ENCODE measurements at regions not wholly inside any gene's neighbourhood (a gene's known extent, or its start where the extent isn't known, plus 50 kb on each side); places are given as distances from the start of the nearest gene placed in this dataset.

DNA sequence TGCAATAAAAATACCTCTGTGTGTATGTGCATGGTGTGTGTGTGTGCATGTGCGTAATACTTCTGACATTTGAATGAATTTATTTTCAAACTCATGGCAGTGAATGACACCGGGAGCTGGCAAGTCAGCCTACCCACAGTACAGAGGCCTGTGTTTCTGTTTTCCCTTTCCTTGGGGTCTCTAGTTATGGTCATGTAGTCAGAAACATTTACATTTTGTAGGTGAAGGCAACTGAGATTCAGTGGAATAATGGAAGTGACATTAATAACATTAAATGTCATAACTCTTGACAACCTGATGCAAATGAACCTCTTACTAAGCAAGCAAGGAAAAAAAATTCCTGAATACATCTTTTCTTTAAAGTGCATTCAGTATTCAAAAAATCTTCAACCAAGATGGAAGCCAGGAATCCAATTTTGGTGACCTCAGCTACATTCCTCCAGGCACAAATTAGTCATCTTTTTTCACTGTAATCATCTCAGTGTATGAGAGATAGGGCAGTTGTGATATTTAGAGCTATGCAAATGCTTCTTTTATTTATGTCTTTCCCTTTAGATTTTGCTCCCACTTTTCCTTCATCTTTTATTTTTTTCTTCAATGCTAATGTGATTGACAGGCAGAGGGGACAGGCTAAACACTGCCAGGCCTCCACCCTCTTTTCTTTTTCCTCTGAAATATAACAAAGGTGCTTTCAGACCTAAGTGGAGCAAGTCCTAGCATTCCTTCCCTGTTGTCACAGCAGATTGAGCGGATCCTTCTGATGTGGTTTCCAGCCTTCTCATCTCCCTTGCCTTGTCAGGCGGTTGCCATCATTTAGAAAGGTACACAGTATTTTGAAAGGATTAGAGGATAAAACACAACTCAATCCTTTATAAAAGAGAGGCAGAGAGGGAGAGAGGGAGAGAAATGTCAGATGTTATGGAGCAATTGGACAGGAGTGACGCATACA, 569.8 kb upstream of the ADAMTS16 start:
- DNase-seq (ENCODE audit: low read depth): no peak
- TF ChIP-seq, protein P1, sequence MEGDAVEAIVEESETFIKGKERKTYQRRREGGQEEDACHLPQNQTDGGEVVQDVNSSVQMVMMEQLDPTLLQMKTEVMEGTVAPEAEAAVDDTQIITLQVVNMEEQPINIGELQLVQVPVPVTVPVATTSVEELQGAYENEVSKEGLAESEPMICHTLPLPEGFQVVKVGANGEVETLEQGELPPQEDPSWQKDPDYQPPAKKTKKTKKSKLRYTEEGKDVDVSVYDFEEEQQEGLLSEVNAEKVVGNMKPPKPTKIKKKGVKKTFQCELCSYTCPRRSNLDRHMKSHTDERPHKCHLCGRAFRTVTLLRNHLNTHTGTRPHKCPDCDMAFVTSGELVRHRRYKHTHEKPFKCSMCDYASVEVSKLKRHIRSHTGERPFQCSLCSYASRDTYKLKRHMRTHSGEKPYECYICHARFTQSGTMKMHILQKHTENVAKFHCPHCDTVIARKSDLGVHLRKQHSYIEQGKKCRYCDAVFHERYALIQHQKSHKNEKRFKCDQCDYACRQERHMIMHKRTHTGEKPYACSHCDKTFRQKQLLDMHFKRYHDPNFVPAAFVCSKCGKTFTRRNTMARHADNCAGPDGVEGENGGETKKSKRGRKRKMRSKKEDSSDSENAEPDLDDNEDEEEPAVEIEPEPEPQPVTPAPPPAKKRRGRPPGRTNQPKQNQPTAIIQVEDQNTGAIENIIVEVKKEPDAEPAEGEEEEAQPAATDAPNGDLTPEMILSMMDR (conservative IDR thresholded peaks at IDR 0.05; ENCODE audit: control insufficient read depth, insufficient read depth, low read depth, low read length): no peak
- no peak overlapping the region for H3K4me3 ChIP-seq (ENCODE audit: control insufficient read depth, low read depth, low read length)

DNA sequence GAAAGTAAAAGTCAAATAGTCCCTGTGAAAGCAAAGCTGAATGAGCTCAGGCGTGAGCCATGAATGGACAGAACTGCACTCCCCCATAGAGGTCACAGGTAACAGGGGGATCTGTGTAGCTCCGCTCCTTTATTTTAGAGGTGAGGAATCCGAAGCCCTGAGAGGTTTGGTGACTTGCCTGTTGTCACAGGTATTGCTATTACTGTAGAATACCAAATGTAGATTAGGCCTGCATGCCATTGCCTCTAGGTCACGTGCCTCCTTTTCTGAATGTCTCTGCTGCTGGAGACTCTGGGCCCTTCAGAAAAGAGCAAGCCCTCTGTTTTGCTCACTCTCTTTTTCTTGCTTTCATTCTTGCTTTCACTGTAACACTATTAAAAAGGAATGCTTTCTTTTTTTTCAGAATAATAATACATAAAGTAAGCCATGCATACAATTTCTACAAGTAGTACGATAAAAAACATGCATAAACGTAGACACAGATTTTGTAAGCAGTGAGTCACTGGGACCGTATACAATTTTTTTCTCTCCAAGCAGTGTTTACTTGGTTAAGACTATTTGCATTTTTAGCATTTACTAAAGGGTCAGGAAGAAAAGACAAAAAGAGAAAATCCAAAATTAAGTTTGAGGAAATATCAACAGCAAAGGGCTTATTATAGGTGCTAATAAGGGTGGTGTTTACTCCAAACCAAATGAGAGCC, 568.7 kb upstream of the ADAMTS16 start:
- no peak overlapping the region for H3K4me3 ChIP-seq (ENCODE audit: control insufficient read depth, low read depth, low read length)
- no peak for DNase-seq (ENCODE audit: low read depth)
- TF ChIP-seq, protein P1 (conservative IDR thresholded peaks at IDR 0.05; ENCODE audit: control insufficient read depth, insufficient read depth, low read depth, low read length): no peak

- H3K4me3 ChIP-seq (ENCODE audit: control insufficient read depth, low read depth, low read length): no peak overlapping the region
- TF ChIP-seq, protein P1 (conservative IDR thresholded peaks at IDR 0.05; ENCODE audit: control insufficient read depth, insufficient read depth, low read depth, low read length): no peak
- no peak for DNase-seq (ENCODE audit: low read depth)
These were observed 567.6 kb upstream of the ADAMTS16 start for GRCh38 chr5:4572311-4573100.

- TF ChIP-seq, protein P1 (conservative IDR thresholded peaks at IDR 0.05; ENCODE audit: control insufficient read depth, insufficient read depth, low read depth, low read length): no peak
These were observed 564.5 kb upstream of the ADAMTS16 start for GRCh38 chr5:4575608-4576007.

GRCh38 chr5:4576161-4576748, 563.9 kb upstream of the ADAMTS16 start:
- DNase-seq (ENCODE audit: low read depth): no peak
- H3K4me3 ChIP-seq (ENCODE audit: control insufficient read depth, low read depth, low read length): no peak overlapping the region
- TF ChIP-seq, protein P1 (conservative IDR thresholded peaks at IDR 0.05; ENCODE audit: control insufficient read depth, insufficient read depth, low read depth, low read length): no peak

More at GRCh38 chr5:4575608-4576007, 564.5 kb upstream of the ADAMTS16 start:
- no peak for DNase-seq (ENCODE audit: low read depth)
- H3K4me3 ChIP-seq (ENCODE audit: control insufficient read depth, low read depth, low read length): no peak overlapping the region

DNA sequence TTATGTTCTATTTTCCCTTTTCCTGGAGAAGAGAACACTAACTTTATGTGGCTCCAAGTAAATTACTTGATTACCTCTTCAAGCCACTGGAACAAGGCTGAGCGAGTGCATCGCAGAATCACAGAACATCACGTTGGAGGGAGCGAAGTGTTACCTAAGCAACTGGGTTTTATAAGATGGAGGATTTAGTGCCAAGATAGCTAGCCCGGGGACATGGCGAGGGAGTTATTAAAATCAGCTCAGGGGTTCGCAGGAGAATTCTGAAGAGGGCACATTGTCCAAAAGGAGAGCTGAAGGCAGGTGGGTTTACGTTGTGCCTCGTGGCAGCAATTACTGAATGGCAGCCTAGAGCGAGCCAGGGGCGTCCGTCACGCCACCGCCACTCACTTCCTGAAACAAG, 563.2 kb upstream of the ADAMTS16 start:
- H3K4me3 ChIP-seq (ENCODE audit: control insufficient read depth, low read depth, low read length): no peak overlapping the region
- TF ChIP-seq, protein P1 (conservative IDR thresholded peaks at IDR 0.05; ENCODE audit: control insufficient read depth, insufficient read depth, low read depth, low read length): no peak
- no peak for DNase-seq (ENCODE audit: low read depth)
